ENCODE measurements at regions not wholly inside any gene's neighbourhood (a gene's known extent, or its start where the extent isn't known, plus 50 kb on each side); places are given as distances from the start of the nearest gene placed in this dataset.
A peak's percentile ranks its signal among the peaks of the same experiment; 100 is the strongest.

DNA sequence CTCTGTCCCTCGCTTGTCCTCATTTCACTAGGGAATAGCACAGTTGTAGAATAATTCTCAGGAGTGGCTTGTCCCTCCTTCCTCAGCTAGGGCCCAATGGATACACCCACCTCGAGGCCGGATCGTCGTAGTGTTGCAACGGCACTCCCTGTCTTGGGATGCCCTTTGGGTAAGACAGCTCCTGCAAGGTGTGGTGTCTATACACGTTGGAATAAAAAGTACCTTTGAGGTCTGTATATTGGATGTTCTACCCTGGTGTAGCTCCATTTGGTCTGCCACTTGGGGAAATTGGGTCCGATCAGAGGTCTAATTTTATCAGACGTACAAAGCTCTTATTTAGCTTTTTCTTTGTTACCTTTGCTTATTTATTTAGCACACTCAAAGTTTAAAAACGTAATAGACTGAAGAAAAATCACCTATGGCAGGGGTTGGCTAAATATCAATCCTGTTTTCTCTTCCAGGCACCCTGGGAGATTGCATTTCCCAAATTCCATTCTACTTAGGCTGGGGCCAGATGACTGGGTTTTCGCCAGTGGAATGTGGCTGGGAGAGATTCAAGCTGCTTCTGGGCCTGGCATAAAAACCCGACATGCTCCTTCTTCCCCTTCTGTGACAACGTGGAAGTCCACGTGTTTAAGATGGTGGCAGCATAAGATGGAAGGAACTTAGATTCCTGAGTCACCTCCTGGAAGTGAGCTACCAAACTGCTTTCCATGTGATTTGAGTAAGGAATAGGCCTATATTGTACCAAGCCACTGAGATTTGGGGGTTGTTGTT, 82.3 kb upstream of the CD83 start:
- no peaks in the 10 kb centered on the region for H3K9me2 ChIP-seq (ENCODE audit: insufficient read depth)
- 0 out of 2 replicates have a peak overlapping the region, but pooled peaks have one; percentile 8 for H3K4me2 ChIP-seq (ENCODE audit: low read length)
- H3K36me3 ChIP-seq (ENCODE audit: control insufficient read depth in 1 of 2, insufficient read depth in 2 of 2, low read length in 2 of 2), result no peaks in the 10 kb centered on the region
- CTCF ChIA-PET, result interaction anchor here (0.6 to 3.0 kb wide), 3 partner anchors 11 to 127 kb away, joined by 3 to 18 read pairs (median 3); no protein-coding TSS in a partner anchor
- POLR2A ChIA-PET, result no interaction called here
- TF ChIP-seq, protein P1, sequence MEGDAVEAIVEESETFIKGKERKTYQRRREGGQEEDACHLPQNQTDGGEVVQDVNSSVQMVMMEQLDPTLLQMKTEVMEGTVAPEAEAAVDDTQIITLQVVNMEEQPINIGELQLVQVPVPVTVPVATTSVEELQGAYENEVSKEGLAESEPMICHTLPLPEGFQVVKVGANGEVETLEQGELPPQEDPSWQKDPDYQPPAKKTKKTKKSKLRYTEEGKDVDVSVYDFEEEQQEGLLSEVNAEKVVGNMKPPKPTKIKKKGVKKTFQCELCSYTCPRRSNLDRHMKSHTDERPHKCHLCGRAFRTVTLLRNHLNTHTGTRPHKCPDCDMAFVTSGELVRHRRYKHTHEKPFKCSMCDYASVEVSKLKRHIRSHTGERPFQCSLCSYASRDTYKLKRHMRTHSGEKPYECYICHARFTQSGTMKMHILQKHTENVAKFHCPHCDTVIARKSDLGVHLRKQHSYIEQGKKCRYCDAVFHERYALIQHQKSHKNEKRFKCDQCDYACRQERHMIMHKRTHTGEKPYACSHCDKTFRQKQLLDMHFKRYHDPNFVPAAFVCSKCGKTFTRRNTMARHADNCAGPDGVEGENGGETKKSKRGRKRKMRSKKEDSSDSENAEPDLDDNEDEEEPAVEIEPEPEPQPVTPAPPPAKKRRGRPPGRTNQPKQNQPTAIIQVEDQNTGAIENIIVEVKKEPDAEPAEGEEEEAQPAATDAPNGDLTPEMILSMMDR (IDR thresholded peaks at IDR 0.05 in 2 of 3, conservative IDR thresholded peaks at IDR 0.05 in 1 of 3; ENCODE audit: borderline replicate concordance in 1 of 3, insufficient read depth in 1 of 3, low read depth in 2 of 3, low read length in 2 of 3), result no peak
- TF ChIP-seq JUND (IDR thresholded peaks at IDR 0.05), result no peak
- TF ChIP-seq EGR1 (IDR thresholded peaks at IDR 0.05; ENCODE audit: low read depth), result no peak
- TF ChIP-seq FOSL1 (IDR thresholded peaks at IDR 0.05; ENCODE audit: low read depth), result no peak
- no peak for TF ChIP-seq CBX3 (IDR thresholded peaks at IDR 0.05; ENCODE audit: low read depth)
- no peak for TF ChIP-seq ZNF274 (IDR thresholded peaks at IDR 0.05; ENCODE audit: low read depth, low read length)
- TF ChIP-seq, protein P2, sequence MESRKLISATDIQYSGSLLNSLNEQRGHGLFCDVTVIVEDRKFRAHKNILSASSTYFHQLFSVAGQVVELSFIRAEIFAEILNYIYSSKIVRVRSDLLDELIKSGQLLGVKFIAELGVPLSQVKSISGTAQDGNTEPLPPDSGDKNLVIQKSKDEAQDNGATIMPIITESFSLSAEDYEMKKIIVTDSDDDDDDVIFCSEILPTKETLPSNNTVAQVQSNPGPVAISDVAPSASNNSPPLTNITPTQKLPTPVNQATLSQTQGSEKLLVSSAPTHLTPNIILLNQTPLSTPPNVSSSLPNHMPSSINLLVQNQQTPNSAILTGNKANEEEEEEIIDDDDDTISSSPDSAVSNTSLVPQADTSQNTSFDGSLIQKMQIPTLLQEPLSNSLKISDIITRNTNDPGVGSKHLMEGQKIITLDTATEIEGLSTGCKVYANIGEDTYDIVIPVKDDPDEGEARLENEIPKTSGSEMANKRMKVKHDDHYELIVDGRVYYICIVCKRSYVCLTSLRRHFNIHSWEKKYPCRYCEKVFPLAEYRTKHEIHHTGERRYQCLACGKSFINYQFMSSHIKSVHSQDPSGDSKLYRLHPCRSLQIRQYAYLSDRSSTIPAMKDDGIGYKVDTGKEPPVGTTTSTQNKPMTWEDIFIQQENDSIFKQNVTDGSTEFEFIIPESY (IDR thresholded peaks at IDR 0.05; ENCODE audit: extremely low read depth, insufficient replicate concordance, low read length), result no peak
- TF ChIP-seq, protein P3, sequence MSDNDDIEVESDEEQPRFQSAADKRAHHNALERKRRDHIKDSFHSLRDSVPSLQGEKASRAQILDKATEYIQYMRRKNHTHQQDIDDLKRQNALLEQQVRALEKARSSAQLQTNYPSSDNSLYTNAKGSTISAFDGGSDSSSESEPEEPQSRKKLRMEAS (IDR thresholded peaks at IDR 0.05), result no peak
- TF ChIP-seq, protein P4, sequence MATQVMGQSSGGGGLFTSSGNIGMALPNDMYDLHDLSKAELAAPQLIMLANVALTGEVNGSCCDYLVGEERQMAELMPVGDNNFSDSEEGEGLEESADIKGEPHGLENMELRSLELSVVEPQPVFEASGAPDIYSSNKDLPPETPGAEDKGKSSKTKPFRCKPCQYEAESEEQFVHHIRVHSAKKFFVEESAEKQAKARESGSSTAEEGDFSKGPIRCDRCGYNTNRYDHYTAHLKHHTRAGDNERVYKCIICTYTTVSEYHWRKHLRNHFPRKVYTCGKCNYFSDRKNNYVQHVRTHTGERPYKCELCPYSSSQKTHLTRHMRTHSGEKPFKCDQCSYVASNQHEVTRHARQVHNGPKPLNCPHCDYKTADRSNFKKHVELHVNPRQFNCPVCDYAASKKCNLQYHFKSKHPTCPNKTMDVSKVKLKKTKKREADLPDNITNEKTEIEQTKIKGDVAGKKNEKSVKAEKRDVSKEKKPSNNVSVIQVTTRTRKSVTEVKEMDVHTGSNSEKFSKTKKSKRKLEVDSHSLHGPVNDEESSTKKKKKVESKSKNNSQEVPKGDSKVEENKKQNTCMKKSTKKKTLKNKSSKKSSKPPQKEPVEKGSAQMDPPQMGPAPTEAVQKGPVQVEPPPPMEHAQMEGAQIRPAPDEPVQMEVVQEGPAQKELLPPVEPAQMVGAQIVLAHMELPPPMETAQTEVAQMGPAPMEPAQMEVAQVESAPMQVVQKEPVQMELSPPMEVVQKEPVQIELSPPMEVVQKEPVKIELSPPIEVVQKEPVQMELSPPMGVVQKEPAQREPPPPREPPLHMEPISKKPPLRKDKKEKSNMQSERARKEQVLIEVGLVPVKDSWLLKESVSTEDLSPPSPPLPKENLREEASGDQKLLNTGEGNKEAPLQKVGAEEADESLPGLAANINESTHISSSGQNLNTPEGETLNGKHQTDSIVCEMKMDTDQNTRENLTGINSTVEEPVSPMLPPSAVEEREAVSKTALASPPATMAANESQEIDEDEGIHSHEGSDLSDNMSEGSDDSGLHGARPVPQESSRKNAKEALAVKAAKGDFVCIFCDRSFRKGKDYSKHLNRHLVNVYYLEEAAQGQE (IDR thresholded peaks at IDR 0.05; ENCODE audit: low read depth), result no peak
- TF ChIP-seq POLR2A (IDR thresholded peaks at IDR 0.05; ENCODE audit: borderline replicate concordance, extremely low read depth, insufficient read depth, insufficient read length), result no peak
- no peak for TF ChIP-seq EZH2phosphoT487 (IDR thresholded peaks at IDR 0.05; ENCODE audit: borderline replicate concordance)
- TF ChIP-seq, protein P5, sequence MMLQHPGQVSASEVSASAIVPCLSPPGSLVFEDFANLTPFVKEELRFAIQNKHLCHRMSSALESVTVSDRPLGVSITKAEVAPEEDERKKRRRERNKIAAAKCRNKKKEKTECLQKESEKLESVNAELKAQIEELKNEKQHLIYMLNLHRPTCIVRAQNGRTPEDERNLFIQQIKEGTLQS (IDR thresholded peaks at IDR 0.05), result no peak
- no peak for TF ChIP-seq YY1 (IDR thresholded peaks at IDR 0.05; ENCODE audit: extremely low read depth, insufficient replicate concordance, low read depth, low read length)
- no peak overlapping the region for H2AFZ ChIP-seq (ENCODE audit: low read depth, low read length, poor library complexity, severe bottlenecking)
- H3K4me3 ChIP-seq (replicated peaks in 1 of 2; ENCODE audit: low read depth in 1 of 2, low read length in 2 of 2), result no peak overlapping the region
- H3K27ac ChIP-seq (ENCODE audit: low read depth, low read length), result no peak overlapping the region
- H4K20me1 ChIP-seq (ENCODE audit: insufficient read depth), result no peaks in the 10 kb centered on the region
- no peaks in the 10 kb centered on the region for H3K9me3 ChIP-seq (ENCODE audit: control insufficient read depth in 1 of 2, insufficient read depth in 1 of 2, low read depth in 1 of 2, low read length in 2 of 2)
- H3K4me1 ChIP-seq (ENCODE audit: control insufficient read depth in 1 of 2, insufficient read depth in 2 of 2, low read length in 2 of 2), result peaks cover 0 to 6% of the 10 kb centered on the region in 2 experiments; a peak in 2 of 4 replicates
- no peaks in the 10 kb centered on the region for H3K79me2 ChIP-seq (ENCODE audit: insufficient read depth, low read length)
- no peak for ATAC-seq
- intact Hi-C loops (cut with micrococcal nuclease), result no loop called here
- no TSS peak for BruUV-seq (replicated peaks)
- H3K9ac ChIP-seq (ENCODE audit: low read length), result no peak overlapping the region
- RAD21 ChIA-PET (ENCODE audit: low non-redundant PET in 1 of 2, low total read pairs in 2 of 2, uncharacterized antibody in 2 of 2, unreplicated experiment in 2 of 2), result no interaction called here
- DNase-seq (ENCODE audit: low read depth, low spot score), result no peak
- H3K27me3 ChIP-seq (ENCODE audit: insufficient read depth, low read length), result no peaks in the 10 kb centered on the region

All from HCT116 (cell line).